ENCODE measurements at regions not wholly inside any gene's neighbourhood (a gene's known extent, or its start where the extent isn't known, plus 50 kb on each side); places are given as distances from the start of the nearest gene placed in this dataset.

DNA sequence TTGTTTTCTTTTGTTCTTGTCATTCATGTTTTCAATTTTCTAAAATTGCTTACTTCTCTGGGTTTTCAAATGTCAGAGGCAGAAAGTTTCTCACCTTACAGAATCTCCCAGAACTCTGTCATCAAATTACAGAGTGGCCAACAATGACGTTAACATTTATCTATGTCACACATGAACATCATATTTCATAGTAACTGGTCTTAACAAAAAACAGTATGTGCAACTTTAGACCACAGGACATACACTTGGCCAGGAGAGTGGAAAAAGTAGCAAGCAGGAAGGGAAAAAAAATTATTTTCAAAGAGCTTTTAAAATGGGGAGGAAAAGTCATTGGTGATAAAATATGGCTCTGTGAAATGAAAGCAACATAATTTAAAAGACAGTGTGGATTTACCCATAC, 426.5 kb downstream of the MED13L start:
- 76 to 81% methylated on average over 1 of the region's 1 CpG for WGBS, 2 donors
- H3K4me1 ChIP-seq, result no peaks in the 10 kb centered on the region
- DNase-seq, result no peak
- no peaks in the 10 kb centered on the region for H3K36me3 ChIP-seq
- H3K27ac ChIP-seq, result no peak overlapping the region
- H3K9me3 ChIP-seq, result no peaks in the 10 kb centered on the region
- intact Hi-C loops (cut with DNase I), result no loop called here
- no peaks in the 10 kb centered on the region for H3K27me3 ChIP-seq
- H3K4me3 ChIP-seq (replicated peaks in 1 of 3), result no peak overlapping the region
- TF ChIP-seq CTCF (IDR thresholded peaks at IDR 0.05) (no peak), POLR2A (IDR thresholded peaks at IDR 0.05) (no peak)

DNA sequence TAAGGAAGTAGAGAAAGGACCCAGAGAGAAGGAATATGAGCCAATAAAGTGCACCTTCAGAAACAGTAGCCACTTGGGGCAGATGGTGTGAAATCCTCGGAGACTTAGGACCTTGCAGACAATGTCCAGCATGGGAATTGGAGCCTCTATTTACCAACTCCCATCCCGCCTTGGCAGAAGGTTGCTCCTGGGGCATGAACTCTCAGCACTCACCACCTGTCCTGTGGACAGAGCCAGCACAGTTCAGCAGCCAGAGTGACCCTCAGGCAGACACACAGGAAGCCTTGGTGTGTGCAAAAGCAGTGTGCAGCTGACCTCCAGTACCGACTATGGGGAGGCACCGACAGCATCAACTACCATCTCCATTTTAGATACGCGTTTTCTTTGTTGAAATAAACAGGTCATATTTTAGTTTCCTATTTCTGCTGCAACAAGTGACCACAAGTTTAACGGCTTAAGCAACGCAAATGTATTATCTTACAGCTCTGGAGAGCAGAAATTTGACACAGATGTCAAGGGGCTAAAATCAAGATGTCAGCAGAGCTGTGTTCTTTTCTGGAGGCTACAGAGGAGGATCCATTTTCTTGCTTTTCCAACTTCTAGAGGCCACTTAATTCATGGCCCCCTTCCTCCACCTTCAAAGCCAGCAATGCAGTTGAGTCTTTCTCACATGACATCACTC, 428.1 kb downstream of the MED13L start:
- H3K27me3 ChIP-seq, result no peaks in the 10 kb centered on the region
- no peaks in the 10 kb centered on the region for H3K4me1 ChIP-seq
- no peak overlapping the region for H3K4me3 ChIP-seq (replicated peaks in 1 of 3)
- no peak for DNase-seq
- intact Hi-C loops (cut with DNase I), result no loop called here
- H3K27ac ChIP-seq, result no peak overlapping the region
- H3K9me3 ChIP-seq, result no peaks in the 10 kb centered on the region
- no peak for TF ChIP-seq POLR2A (IDR thresholded peaks at IDR 0.05)
- no peaks in the 10 kb centered on the region for H3K36me3 ChIP-seq
- 91 to 95% methylated on average over 8 of the region's 8 CpGs for WGBS, 2 donors

DNA sequence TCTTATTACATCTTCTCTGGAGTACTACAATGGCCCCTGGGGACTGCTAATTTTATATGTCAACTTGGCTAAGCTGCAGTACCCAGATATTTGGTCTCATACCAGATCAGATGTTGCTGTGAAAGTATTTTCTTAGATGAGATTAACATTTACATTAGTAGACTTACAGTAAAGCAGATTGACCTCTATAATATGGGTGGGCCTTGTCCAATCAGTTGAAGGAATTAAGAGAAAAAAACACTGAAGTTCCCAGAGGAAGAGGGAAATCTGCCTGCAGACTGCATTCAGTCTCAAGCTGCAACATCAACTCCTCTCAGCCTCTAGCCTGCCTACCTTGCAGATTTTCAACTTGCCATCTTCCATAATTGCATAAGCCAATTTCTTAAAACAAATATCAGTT, 430.1 kb downstream of the MED13L start:
- no peak overlapping the region for H3K27ac ChIP-seq
- no peaks in the 10 kb centered on the region for H3K27me3 ChIP-seq
- no peaks in the 10 kb centered on the region for H3K36me3 ChIP-seq
- no peaks in the 10 kb centered on the region for H3K4me1 ChIP-seq
- H3K9me3 ChIP-seq, result no peaks in the 10 kb centered on the region
- intact Hi-C loops (cut with DNase I), result no loop called here
- H3K4me3 ChIP-seq (replicated peaks in 1 of 3), result no peak overlapping the region
- TF ChIP-seq POLR2A (IDR thresholded peaks at IDR 0.05), result no peak
- no peak for TF ChIP-seq CTCF (IDR thresholded peaks at IDR 0.05)
- no peak for DNase-seq

- no peaks in the 10 kb centered on the region for H3K4me1 ChIP-seq
- no peak overlapping the region for H3K4me3 ChIP-seq (replicated peaks in 1 of 3)
- H3K9me3 ChIP-seq, result no peaks in the 10 kb centered on the region
- intact Hi-C loops (cut with DNase I), result no loop called here
- no peak overlapping the region for H3K27ac ChIP-seq
- WGBS, 2 donors, result 58 to 68% methylated on average over 4 of the region's 4 CpGs
- no peaks in the 10 kb centered on the region for H3K27me3 ChIP-seq
- no peaks in the 10 kb centered on the region for H3K36me3 ChIP-seq
- DNase-seq, result no peak
- no peak for TF ChIP-seq CTCF (IDR thresholded peaks at IDR 0.05)
- TF ChIP-seq POLR2A (IDR thresholded peaks at IDR 0.05), result no peak
Observed at GRCh38 chr12:115846516-115846915, 431.0 kb downstream of the MED13L start.

DNA sequence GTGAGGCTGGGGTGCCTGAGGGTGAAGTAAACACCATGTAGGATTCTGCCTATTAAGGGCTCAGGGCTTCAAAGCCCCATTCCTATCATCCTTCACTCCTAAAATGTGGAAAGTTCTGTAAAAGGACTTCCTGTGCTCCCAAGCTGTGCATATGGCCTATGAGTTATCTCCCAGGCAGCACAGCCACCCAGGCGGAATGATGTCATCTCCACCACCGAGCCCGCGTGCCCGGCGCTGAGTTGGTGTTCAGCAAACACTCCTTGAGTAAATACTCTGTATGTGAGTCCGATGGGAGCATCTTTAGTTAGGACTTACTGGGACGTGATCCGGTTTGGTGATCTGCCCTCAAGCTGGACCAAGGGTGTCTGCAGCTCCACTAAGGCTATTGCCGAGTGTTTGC, 437.3 kb downstream of the MED13L start:
- WGBS, 2 donors, result 83 to 90% methylated on average over 10 of the region's 10 CpGs
- intact Hi-C loops (cut with DNase I), result no loop called here
- no peak overlapping the region for H3K27ac ChIP-seq
- no peak overlapping the region for H3K4me3 ChIP-seq (replicated peaks in 1 of 3)
- TF ChIP-seq POLR2A (IDR thresholded peaks at IDR 0.05) (no peak), CTCF (IDR thresholded peaks at IDR 0.05) (no peak)
- no peaks in the 10 kb centered on the region for H3K4me1 ChIP-seq
- H3K9me3 ChIP-seq, result no peaks in the 10 kb centered on the region
- no peak for DNase-seq
- no peaks in the 10 kb centered on the region for H3K36me3 ChIP-seq
- H3K27me3 ChIP-seq, result no peaks in the 10 kb centered on the region

DNA sequence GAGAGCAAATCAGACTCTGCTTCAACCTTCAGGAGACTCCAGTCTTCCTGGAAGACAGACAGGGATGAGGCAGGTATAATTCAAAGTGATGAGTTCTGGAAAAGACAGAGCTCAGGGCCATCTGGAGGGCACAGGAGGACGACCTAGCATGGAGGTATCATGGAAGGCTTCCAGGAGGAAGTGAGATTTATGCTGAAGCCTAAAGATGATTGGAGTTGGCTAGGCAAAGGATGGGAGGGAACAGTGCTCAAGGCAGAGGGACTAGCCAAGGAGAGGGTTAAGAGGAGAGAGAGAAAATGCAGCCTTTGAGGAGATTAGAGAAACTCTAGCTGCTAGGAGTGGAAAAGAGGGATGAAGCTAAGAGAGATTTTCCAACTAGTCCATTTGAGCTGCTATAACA, 438.5 kb downstream of the MED13L start:
- 50 to 62% methylated on average over 1 of the region's 1 CpG for WGBS, 2 donors
- no peak for DNase-seq
- Histone ChIP-seq H3K27ac (no peak overlapping the region), H3K9me3 (no peaks in the 10 kb centered on the region), H3K36me3 (no peaks in the 10 kb centered on the region), H3K4me1 (no peaks in the 10 kb centered on the region), H3K4me3 (replicated peaks in 1 of 3) (no peak overlapping the region), H3K27me3 (no peaks in the 10 kb centered on the region)
- intact Hi-C loops (cut with DNase I), result no loop called here
- TF ChIP-seq POLR2A (IDR thresholded peaks at IDR 0.05) (no peak), CTCF (IDR thresholded peaks at IDR 0.05) (no peak)

Measured in thyroid gland (tissue), 4 donors.